Activated CD8-positive, alpha-beta T cell treated with anti-CD3 and anti-CD28 coated beads for 36 hours (primary cell): ENCODE measurements at regions not wholly inside any gene's neighbourhood (a gene's known extent, or its start where the extent isn't known, plus 50 kb on each side); places are given as distances from the start of the nearest gene placed in this dataset.

Source experiments
- ATAC-seq: fragments of 200-7000 bp; cut with Tn5 transposase; one replicate; pipeline ENCODE4 v1.10.0; 2021; ENCODE audit warnings: mild to moderate bottlenecking, moderate library complexity
- CTCF ChIA-PET: fragments of 350-600 bp; sonication (Branson Sonifier 250); formaldehyde crosslinking; loops from one replicate; lab custom pipeline; 2021; ENCODE audit warnings: antibody characterized with exemption; lab: Charles Lee
- POLR2A ChIA-PET: fragments of 350-600 bp; sonication (Branson Sonifier 250); formaldehyde crosslinking; loops from one replicate; lab custom pipeline; 2021; ENCODE audit warnings: antibody characterized with exemption; lab: Charles Lee
- DNase-seq: peaks from one replicate; pipeline ENCODE4 v3.0.0-alpha.2; 2020
- H3K27ac Mint-ChIP-seq: one replicate; pipeline ENCODE4 v1.8.0; 2021; ENCODE audit warnings: mild to moderate bottlenecking, mixed read lengths
- H3K27me3 Mint-ChIP-seq: one replicate; pipeline ENCODE4 v1.8.0; 2021; ENCODE audit warnings: mixed read lengths
- H3K36me3 Mint-ChIP-seq: one replicate; pipeline ENCODE4 v1.8.0; 2021; ENCODE audit warnings: low read depth, mixed read lengths
- H3K4me1 Mint-ChIP-seq: one replicate; pipeline ENCODE4 v1.8.0; 2021; ENCODE audit warnings: low read depth, mixed read lengths
- H3K4me3 Mint-ChIP-seq: one replicate; pipeline ENCODE4 v1.8.0; 2021; ENCODE audit warnings: mild to moderate bottlenecking, moderate library complexity, mixed read lengths
- H3K9me3 Mint-ChIP-seq: one replicate; pipeline ENCODE4 v1.8.0; 2021; ENCODE audit warnings: mixed read lengths
- CTCF ChIP-seq: fragments of 200-600 bp; IDR thresholded peaks from one replicate; pipeline ENCODE4 v1.8.0; 2022; ENCODE audit warnings: antibody characterized with exemption, mild to moderate bottlenecking
- intact Hi-C: fragments of 100-400 bp; cut with micrococcal nuclease; formaldehyde crosslinking; loops from one replicate; pipeline ENCODE4 v1.10.0; 2022

DNA sequence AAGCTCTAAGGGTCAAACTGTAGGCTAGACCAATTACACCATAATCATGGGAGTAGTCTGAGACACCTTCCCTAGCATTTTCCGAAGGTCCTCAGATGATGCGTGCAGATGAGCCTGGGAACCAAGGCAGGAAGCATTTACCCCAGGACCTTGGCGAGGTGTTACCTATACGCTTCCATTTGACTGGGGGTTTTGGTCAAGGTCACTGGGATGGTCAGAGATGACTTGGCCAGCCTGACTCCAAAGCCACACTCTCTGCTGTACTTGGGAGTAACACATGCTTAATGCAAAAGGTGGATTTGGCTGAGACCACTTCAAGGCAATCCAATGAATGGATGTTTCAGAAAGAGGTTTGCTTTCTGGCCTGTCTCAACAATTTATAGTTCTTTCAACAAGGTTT is 98.9 kb upstream of the IRS2 start:
- ChIA-PET CTCF (no interaction called here), POLR2A (no interaction called here)
- Mint-ChIP-seq H3K27me3 (no peaks in the 10 kb centered on the region), H3K9me3 (peaks cover 4% of the 10 kb centered on the region), H3K4me1 (no peaks in the 10 kb centered on the region), H3K4me3 (no peak overlapping the region), H3K27ac (no peak overlapping the region), H3K36me3 (no peaks in the 10 kb centered on the region)
- intact Hi-C loops = no loop called here
- DNase-seq = no peak
- ATAC-seq = no peak
- TF ChIP-seq CTCF = no peak

DNA sequence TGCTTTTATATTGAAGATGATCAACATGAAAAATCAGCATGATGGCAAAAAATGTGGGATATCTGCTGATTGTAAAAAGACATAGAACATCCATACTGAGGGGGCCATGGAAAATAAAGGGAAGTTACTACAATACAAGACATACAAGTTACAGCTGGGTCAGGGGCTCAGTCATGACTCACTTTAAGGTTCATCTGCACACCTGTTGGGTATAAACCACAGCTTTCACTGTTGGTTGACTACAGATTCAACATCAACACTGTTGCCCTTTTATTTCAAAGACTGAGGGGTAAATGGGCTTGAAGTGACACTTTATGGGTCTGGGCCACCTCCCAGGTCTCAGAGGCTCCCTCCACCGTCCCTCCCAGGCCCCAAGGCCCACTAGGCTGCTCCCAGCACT is 98.1 kb upstream of the IRS2 start:
- peaks cover 1% of the 10 kb centered on the region for H3K9me3 Mint-ChIP-seq
- ChIA-PET CTCF (no interaction called here), POLR2A (no interaction called here)
- no peak for ATAC-seq
- H3K36me3 Mint-ChIP-seq = no peaks in the 10 kb centered on the region
- H3K4me3 Mint-ChIP-seq = no peak overlapping the region
- intact Hi-C loops = no loop called here
- H3K4me1 Mint-ChIP-seq = no peaks in the 10 kb centered on the region
- H3K27me3 Mint-ChIP-seq = no peaks in the 10 kb centered on the region
- no peak overlapping the region for H3K27ac Mint-ChIP-seq
- DNase-seq = no peak
- no peak for TF ChIP-seq CTCF

DNA sequence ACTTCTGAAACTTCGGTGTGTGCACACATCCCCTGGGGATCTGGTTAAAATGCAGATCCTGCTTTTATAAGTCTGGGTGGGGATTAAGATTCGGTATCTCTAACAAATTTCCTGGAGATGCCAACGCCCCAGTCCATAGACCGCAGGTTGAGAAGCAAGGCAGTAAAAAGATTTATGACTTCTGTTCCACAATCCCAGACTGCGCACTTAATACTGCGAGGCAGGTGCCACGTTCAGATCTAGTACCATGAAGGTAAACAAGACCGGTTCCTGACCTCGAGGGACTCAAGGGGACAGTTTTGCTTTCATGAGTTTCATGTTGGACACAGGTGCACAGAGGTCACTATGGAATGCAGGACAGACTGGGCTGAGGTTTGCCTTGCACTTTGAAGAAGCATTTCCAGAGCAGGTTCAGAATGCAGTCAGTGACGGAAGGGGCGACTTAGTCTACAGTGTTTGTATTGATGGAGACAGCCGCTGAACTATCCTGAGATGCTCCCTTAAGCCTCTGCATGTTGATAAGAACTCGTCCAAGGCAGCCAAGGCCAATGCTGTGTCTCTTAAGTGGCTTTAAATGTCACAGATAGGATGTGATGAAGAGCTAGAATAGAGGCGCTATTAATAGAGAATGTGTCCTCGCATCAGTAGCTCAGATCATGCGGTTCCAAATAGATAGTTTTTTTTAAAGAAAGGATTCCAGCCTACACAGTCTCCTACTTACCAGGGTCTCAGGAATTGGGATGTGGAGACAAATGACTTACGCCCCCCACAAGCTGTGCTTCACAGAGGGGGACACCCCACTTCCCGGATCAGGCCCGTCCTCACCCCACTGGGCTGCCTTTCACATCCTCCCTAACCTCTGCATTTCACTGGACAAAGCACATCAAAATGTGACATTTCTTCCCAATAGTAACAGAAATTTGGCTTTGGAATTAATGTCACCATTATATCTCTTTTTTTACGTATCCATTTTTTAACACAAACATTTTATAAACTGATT is 97.1 kb upstream of the IRS2 start:
- Mint-ChIP-seq H3K4me3 (no peak overlapping the region), H3K36me3 (no peaks in the 10 kb centered on the region), H3K4me1 (no peaks in the 10 kb centered on the region), H3K27me3 (peaks cover 2% of the 10 kb centered on the region), H3K9me3 (no peaks in the 10 kb centered on the region), H3K27ac (no peak overlapping the region)
- POLR2A ChIA-PET = no interaction called here
- no peak for DNase-seq
- CTCF ChIA-PET = no interaction called here
- no peak for ATAC-seq
- intact Hi-C loops = no loop called here
- no peak for TF ChIP-seq CTCF

DNA sequence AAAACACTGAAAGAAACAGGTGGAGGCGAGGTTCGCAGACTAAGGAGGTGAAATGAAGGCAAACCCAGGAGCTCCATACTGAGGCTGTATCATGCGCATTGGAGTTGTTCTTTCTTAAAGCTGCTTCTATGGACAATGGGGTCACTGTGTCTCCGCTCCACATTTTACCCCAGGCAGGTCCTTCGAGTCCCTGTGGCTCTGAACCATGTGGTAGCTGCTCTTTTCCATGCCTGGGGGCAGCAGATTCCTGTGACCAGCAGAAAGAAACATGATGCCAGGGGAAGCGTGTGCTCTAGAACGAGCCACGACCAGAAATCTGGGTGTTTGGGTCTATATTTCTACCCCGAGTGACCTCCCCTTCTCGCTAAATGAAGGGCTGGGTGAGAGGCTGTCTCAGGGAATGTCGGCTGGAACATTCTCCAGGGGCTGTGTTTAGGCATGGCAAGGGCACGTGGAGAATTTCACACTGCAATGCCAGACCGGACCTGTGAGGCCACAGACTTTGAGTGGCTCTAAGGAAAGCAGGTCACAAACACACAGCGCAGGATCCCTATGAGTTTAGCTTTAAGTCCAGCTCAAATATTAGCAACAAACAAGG is 95.7 kb upstream of the IRS2 start:
- DNase-seq (no peak), ATAC-seq (no peak)
- peaks cover 2% of the 10 kb centered on the region for H3K27me3 Mint-ChIP-seq
- intact Hi-C loops = no loop called here
- CTCF ChIA-PET = no interaction called here
- POLR2A ChIA-PET = no interaction called here
- H3K4me1 Mint-ChIP-seq = no peaks in the 10 kb centered on the region
- no peak overlapping the region for H3K27ac Mint-ChIP-seq
- H3K4me3 Mint-ChIP-seq = no peak overlapping the region
- H3K36me3 Mint-ChIP-seq = no peaks in the 10 kb centered on the region
- no peak for TF ChIP-seq CTCF
- no peaks in the 10 kb centered on the region for H3K9me3 Mint-ChIP-seq

GRCh38 chr13:109881347-109881725 is 95.0 kb upstream of the IRS2 start:
- Mint-ChIP-seq H3K36me3 (no peaks in the 10 kb centered on the region), H3K4me1 (no peaks in the 10 kb centered on the region), H3K27me3 (peaks cover 2% of the 10 kb centered on the region), H3K9me3 (no peaks in the 10 kb centered on the region), H3K4me3 (no peak overlapping the region), H3K27ac (no peak overlapping the region)
- POLR2A ChIA-PET = no interaction called here
- no peak for DNase-seq
- no peak for TF ChIP-seq CTCF
- intact Hi-C loops = no loop called here
- CTCF ChIA-PET = no interaction called here
- ATAC-seq = no peak
